HEK293 (cell line): ENCODE measurements at regions not wholly inside any gene's neighbourhood (a gene's known extent, or its start where the extent isn't known, plus 50 kb on each side); places are given as distances from the start of the nearest gene placed in this dataset.
A peak's percentile ranks its signal among the peaks of the same experiment; 100 is the strongest.

Experiments
- HOXA7 ChIP-seq: sonication (generic); formaldehyde crosslinking; IDR thresholded peaks from 2 replicates; pipeline ENCODE4 v1.8.1; 2022; ENCODE audit warnings: missing genetic modification reagents, borderline replicate concordance
- KLF1 ChIP-seq: fragments of 450-650 bp; formaldehyde crosslinking; IDR thresholded peaks from 2 replicates; pipeline ENCODE4 v1.5.1; 2016; ENCODE audit warnings: missing biosample characterization, missing genetic modification characterization
- KLF9 ChIP-seq: fragments of 450-650 bp; formaldehyde crosslinking; IDR thresholded peaks from 2 replicates; pipeline ENCODE4 v1.5.1; 2016; ENCODE audit warnings: missing biosample characterization, missing genetic modification characterization, low read depth
- PRDM1 ChIP-seq: fragments of 450-650 bp; formaldehyde crosslinking; IDR thresholded peaks from 2 replicates; pipeline ENCODE4; 2016; ENCODE audit warnings: missing biosample characterization, missing genetic modification characterization
- SP2 ChIP-seq: fragments of 450-650 bp; formaldehyde crosslinking; IDR thresholded peaks from 2 replicates; pipeline ENCODE4 v1.5.1; 2016; ENCODE audit warnings: missing biosample characterization, missing genetic modification characterization
- WT1 ChIP-seq: fragments of 450-650 bp; formaldehyde crosslinking; IDR thresholded peaks from 2 replicates; pipeline ENCODE4 v1.5.1; 2016; ENCODE audit warnings: missing biosample characterization, missing genetic modification characterization
- ZBTB1 ChIP-seq: fragments of 450-650 bp; formaldehyde crosslinking; IDR thresholded peaks from 2 replicates; pipeline ENCODE4 v1.5.1; 2016; ENCODE audit warnings: missing biosample characterization, missing genetic modification characterization
- ZBTB20 ChIP-seq: fragments of 450-650 bp; formaldehyde crosslinking; IDR thresholded peaks from 2 replicates; pipeline ENCODE4 v1.5.1; 2016; ENCODE audit warnings: missing biosample characterization, missing genetic modification characterization
- ZBTB26 ChIP-seq: fragments of 450-650 bp; formaldehyde crosslinking; optimal IDR thresholded peaks from 2 replicates; pipeline ENCODE3; 2016; ENCODE audit warnings: missing biosample characterization, mild to moderate bottlenecking, missing genetic modification characterization
- ZFHX2 ChIP-seq: fragments of 450-650 bp; formaldehyde crosslinking; conservative IDR thresholded peaks from 2 replicates; pipeline ENCODE4 v1.5.1; 2016; ENCODE audit warnings: missing biosample characterization, missing genetic modification characterization
- ZNF10 ChIP-seq: fragments of 450-650 bp; formaldehyde crosslinking; IDR thresholded peaks from 2 replicates; pipeline ENCODE4 v1.5.1; 2017; ENCODE audit warnings: missing biosample characterization, missing genetic modification characterization
- ZNF112 ChIP-seq: fragments of 450-650 bp; formaldehyde crosslinking; IDR thresholded peaks from 2 replicates; pipeline ENCODE4 v1.5.0; 2017; ENCODE audit warnings: missing biosample characterization, missing genetic modification characterization
- ZNF157 ChIP-seq: fragments of 450-650 bp; formaldehyde crosslinking; IDR thresholded peaks from 2 replicates; pipeline ENCODE4 v1.5.1; 2016; ENCODE audit warnings: missing biosample characterization, missing genetic modification characterization
- ZNF174 ChIP-seq: fragments of 450-650 bp; formaldehyde crosslinking; IDR thresholded peaks from 2 replicates; pipeline ENCODE4 v1.5.0; 2017; ENCODE audit warnings: missing biosample characterization, mild to moderate bottlenecking, missing genetic modification characterization
- ZNF292 ChIP-seq: fragments of 450-650 bp; formaldehyde crosslinking; IDR thresholded peaks from 2 replicates; pipeline ENCODE4 v1.5.1; 2016; ENCODE audit warnings: low read depth, missing biosample characterization, missing genetic modification characterization, borderline replicate concordance
- ZNF341 ChIP-seq: fragments of 450-650 bp; formaldehyde crosslinking; IDR thresholded peaks from 2 replicates; pipeline ENCODE4; 2016; ENCODE audit warnings: low read depth, missing biosample characterization, missing genetic modification characterization
- ZNF37A ChIP-seq: fragments of 450-650 bp; IDR thresholded peaks from 2 replicates; pipeline ENCODE4 v1.5.1; 2018; ENCODE audit warnings: missing biosample characterization, missing genetic modification characterization
- ZNF391 ChIP-seq: fragments of 450-650 bp; formaldehyde crosslinking; IDR thresholded peaks from 2 replicates; pipeline ENCODE4 v1.5.1; 2016; ENCODE audit warnings: low read depth, missing biosample characterization, missing genetic modification characterization, borderline replicate concordance
- ZNF501 ChIP-seq: fragments of 450-650 bp; formaldehyde crosslinking; IDR thresholded peaks from 2 replicates; pipeline ENCODE4 v1.5.1; 2016; ENCODE audit warnings: missing biosample characterization, missing genetic modification characterization
- ZNF521 ChIP-seq: fragments of 450-650 bp; formaldehyde crosslinking; IDR thresholded peaks from 2 replicates; pipeline ENCODE4 v1.5.1; 2017; ENCODE audit warnings: missing biosample characterization, mild to moderate bottlenecking, missing genetic modification characterization
- ZNF623 ChIP-seq: fragments of 450-650 bp; formaldehyde crosslinking; IDR thresholded peaks from 2 replicates; pipeline ENCODE4 v1.5.1; 2016; ENCODE audit warnings: missing biosample characterization, missing genetic modification characterization
- ZNF654 ChIP-seq: fragments of 450-650 bp; formaldehyde crosslinking; IDR thresholded peaks from 2 replicates; pipeline ENCODE4 v1.5.1; 2016; ENCODE audit warnings: low read depth, missing biosample characterization, missing genetic modification characterization
- ZNF768 ChIP-seq: fragments of 450-650 bp; formaldehyde crosslinking; IDR thresholded peaks from 2 replicates; pipeline ENCODE4 v1.5.1; 2018; ENCODE audit warnings: missing biosample characterization, mild to moderate bottlenecking, missing genetic modification characterization
- TF ChIP-seq, protein P1 (sequence below): fragments of 450-650 bp; formaldehyde crosslinking; IDR thresholded peaks from 2 replicates; pipeline ENCODE4 v1.5.1; 2017; ENCODE audit warnings: missing biosample characterization, missing genetic modification characterization
- TF ChIP-seq, protein P2 (sequence below): fragments of 450-650 bp; formaldehyde crosslinking; IDR thresholded peaks from 2 replicates; pipeline ENCODE4 v1.5.1; 2016; ENCODE audit warnings: missing biosample characterization, missing genetic modification characterization
- TF ChIP-seq, protein P3 (sequence below): fragments of 450-650 bp; formaldehyde crosslinking; IDR thresholded peaks from 2 replicates; pipeline ENCODE4 v1.5.1; 2016; ENCODE audit warnings: missing biosample characterization, missing genetic modification characterization
- TF ChIP-seq, protein P4 (sequence below): fragments of 450-650 bp; IDR thresholded peaks from 2 replicates; pipeline ENCODE4 v1.5.1; 2018; ENCODE audit warnings: missing biosample characterization, missing genetic modification characterization
- TF ChIP-seq, protein P5 (sequence below): fragments of 450-650 bp; formaldehyde crosslinking; IDR thresholded peaks from 2 replicates; pipeline ENCODE4 v1.5.1; 2016; ENCODE audit warnings: missing biosample characterization, missing genetic modification characterization
- TF ChIP-seq, protein P6 (sequence below): fragments of 450-650 bp; formaldehyde crosslinking; IDR thresholded peaks from 2 replicates; pipeline ENCODE4 v1.5.1; 2016; ENCODE audit warnings: missing biosample characterization, missing genetic modification characterization

DNA sequence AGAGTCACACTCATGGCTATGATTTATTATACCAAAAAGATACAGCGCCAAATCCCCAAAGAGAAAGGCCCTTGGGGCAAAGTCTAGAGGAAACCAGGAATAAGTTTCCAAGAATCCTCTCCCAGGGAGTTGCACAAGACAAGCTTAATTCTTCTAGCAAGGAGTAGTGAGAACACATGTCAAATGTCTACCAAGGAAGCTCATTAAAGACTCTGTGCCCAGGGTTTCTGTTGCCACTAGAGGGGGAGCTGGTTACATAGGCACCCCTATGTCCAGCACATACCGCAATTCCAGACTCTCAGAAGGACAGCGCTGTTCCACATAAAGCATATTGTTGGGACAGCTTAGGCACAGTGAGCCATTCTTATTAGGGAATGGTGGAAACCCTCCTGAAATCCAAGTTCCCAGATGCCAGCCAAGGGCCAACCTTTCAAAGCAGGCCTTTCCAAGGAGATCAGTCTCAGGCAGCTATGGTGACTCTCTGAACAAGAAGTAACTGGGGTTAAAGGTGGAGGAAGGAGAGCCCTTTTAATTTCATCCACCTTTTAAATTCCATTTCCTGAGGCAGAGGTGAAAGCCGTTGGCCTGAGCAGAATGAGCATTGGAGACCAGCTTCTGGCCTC lies 194.2 kb downstream of the UACA start (continued):
- TF ChIP-seq, protein P1, sequence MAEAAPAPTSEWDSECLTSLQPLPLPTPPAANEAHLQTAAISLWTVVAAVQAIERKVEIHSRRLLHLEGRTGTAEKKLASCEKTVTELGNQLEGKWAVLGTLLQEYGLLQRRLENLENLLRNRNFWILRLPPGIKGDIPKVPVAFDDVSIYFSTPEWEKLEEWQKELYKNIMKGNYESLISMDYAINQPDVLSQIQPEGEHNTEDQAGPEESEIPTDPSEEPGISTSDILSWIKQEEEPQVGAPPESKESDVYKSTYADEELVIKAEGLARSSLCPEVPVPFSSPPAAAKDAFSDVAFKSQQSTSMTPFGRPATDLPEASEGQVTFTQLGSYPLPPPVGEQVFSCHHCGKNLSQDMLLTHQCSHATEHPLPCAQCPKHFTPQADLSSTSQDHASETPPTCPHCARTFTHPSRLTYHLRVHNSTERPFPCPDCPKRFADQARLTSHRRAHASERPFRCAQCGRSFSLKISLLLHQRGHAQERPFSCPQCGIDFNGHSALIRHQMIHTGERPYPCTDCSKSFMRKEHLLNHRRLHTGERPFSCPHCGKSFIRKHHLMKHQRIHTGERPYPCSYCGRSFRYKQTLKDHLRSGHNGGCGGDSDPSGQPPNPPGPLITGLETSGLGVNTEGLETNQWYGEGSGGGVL (tag by site-specific recombination) = no peak
- no peak for TF ChIP-seq KLF1 (tag by site-specific recombination)
- no peak for TF ChIP-seq ZNF174 (tag by site-specific recombination)
- TF ChIP-seq ZNF341 = peak; percentile 84
- no peak; the same call in 1 of the 2 replicates for TF ChIP-seq ZBTB20 (tag by site-specific recombination)
- TF ChIP-seq ZFHX2 = no peak
- TF ChIP-seq SP2 (tag by site-specific recombination) = no peak
- TF ChIP-seq ZNF768 (tag by site-specific recombination) = no peak
- no peak for TF ChIP-seq WT1 (tag by site-specific recombination)
- no peak for TF ChIP-seq ZNF157 (tag by site-specific recombination)
- no peak for TF ChIP-seq ZBTB1 (tag by site-specific recombination)
- TF ChIP-seq ZNF391 (tag by site-specific recombination) = no peak
- TF ChIP-seq, protein P2, sequence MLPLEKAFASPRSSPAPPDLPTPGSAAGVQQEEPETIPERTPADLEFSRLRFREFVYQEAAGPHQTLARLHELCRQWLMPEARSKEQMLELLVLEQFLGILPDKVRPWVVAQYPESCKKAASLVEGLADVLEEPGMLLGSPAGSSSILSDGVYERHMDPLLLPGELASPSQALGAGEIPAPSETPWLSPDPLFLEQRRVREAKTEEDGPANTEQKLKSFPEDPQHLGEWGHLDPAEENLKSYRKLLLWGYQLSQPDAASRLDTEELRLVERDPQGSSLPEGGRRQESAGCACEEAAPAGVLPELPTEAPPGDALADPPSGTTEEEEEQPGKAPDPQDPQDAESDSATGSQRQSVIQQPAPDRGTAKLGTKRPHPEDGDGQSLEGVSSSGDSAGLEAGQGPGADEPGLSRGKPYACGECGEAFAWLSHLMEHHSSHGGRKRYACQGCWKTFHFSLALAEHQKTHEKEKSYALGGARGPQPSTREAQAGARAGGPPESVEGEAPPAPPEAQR (tag by site-specific recombination) = no peak
- no peak for TF ChIP-seq ZNF37A (tag by site-specific recombination)
- TF ChIP-seq, protein P3, sequence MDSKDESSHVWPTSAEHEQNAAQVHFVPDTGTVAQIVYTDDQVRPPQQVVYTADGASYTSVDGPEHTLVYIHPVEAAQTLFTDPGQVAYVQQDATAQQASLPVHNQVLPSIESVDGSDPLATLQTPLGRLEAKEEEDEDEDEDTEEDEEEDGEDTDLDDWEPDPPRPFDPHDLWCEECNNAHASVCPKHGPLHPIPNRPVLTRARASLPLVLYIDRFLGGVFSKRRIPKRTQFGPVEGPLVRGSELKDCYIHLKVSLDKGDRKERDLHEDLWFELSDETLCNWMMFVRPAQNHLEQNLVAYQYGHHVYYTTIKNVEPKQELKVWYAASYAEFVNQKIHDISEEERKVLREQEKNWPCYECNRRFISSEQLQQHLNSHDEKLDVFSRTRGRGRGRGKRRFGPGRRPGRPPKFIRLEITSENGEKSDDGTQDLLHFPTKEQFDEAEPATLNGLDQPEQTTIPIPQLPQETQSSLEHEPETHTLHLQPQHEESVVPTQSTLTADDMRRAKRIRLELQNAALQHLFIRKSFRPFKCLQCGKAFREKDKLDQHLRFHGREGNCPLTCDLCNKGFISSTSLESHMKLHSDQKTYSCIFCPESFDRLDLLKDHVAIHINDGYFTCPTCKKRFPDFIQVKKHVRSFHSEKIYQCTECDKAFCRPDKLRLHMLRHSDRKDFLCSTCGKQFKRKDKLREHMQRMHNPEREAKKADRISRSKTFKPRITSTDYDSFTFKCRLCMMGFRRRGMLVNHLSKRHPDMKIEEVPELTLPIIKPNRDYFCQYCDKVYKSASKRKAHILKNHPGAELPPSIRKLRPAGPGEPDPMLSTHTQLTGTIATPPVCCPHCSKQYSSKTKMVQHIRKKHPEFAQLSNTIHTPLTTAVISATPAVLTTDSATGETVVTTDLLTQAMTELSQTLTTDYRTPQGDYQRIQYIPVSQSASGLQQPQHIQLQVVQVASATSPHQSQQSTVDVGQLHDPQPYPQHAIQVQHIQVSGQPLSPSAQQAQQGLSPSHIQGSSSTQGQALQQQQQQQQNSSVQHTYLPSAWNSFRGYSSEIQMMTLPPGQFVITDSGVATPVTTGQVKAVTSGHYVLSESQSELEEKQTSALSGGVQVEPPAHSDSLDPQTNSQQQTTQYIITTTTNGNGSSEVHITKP (tag by site-specific recombination) = peak; percentile 48
- TF ChIP-seq ZNF10 (tag by site-specific recombination) = no peak
- TF ChIP-seq ZNF654 (tag by site-specific recombination) = peak; percentile 61
- TF ChIP-seq, protein P4, sequence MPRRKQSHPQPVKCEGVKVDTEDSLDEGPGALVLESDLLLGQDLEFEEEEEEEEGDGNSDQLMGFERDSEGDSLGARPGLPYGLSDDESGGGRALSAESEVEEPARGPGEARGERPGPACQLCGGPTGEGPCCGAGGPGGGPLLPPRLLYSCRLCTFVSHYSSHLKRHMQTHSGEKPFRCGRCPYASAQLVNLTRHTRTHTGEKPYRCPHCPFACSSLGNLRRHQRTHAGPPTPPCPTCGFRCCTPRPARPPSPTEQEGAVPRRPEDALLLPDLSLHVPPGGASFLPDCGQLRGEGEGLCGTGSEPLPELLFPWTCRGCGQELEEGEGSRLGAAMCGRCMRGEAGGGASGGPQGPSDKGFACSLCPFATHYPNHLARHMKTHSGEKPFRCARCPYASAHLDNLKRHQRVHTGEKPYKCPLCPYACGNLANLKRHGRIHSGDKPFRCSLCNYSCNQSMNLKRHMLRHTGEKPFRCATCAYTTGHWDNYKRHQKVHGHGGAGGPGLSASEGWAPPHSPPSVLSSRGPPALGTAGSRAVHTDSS = no peak
- TF ChIP-seq ZNF292 (tag by site-specific recombination) = no peak
- TF ChIP-seq ZNF501 (tag by site-specific recombination) = no peak
- TF ChIP-seq PRDM1 (tag by site-specific recombination) = no peak; the same call in 1 of the 2 replicates
- TF ChIP-seq, protein P5, sequence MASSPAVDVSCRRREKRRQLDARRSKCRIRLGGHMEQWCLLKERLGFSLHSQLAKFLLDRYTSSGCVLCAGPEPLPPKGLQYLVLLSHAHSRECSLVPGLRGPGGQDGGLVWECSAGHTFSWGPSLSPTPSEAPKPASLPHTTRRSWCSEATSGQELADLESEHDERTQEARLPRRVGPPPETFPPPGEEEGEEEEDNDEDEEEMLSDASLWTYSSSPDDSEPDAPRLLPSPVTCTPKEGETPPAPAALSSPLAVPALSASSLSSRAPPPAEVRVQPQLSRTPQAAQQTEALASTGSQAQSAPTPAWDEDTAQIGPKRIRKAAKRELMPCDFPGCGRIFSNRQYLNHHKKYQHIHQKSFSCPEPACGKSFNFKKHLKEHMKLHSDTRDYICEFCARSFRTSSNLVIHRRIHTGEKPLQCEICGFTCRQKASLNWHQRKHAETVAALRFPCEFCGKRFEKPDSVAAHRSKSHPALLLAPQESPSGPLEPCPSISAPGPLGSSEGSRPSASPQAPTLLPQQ (tag by site-specific recombination) = 0 out of 2 replicates have a peak, but pooled peaks have one; percentile 15
- TF ChIP-seq KLF9 (tag by site-specific recombination) = no peak
- no peak for TF ChIP-seq ZNF112 (tag by site-specific recombination)
- TF ChIP-seq ZBTB26 (tag by site-specific recombination) = no peak
- TF ChIP-seq ZNF623 (tag by site-specific recombination) = no peak
- TF ChIP-seq ZNF521 (tag by site-specific recombination) = no peak
- TF ChIP-seq, protein P6, sequence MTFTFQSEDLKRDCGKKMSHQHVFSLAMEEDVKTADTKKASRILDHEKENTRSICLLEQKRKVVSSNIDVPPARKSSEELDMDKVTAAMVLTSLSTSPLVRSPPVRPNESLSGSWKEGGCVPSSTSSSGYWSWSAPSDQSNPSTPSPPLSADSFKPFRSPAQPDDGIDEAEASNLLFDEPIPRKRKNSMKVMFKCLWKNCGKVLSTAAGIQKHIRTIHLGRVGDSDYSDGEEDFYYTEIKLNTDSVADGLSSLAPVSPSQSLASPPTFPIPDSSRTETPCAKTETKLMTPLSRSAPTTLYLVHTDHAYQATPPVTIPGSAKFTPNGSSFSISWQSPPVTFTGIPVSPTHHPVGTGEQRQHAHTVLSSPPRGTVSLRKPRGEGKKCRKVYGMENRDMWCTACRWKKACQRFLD (tag by site-specific recombination) = no peak
- TF ChIP-seq HOXA7 (CRISPR knock-in tag) = no peak
